ENCODE measurements at regions not wholly inside any gene's neighbourhood (a gene's known extent, or its start where the extent isn't known, plus 50 kb on each side); places are given as distances from the start of the nearest gene placed in this dataset.

GRCh38 chr1:59081795-59082194 lies 215.1 kb upstream of the FGGY start:
- Histone ChIP-seq H3K27me3 (ENCODE audit: insufficient read depth, poor library complexity, severe bottlenecking) (no peaks in the 10 kb centered on the region), H3K27ac (replicated peaks) (no peak overlapping the region), H3K4me3 (replicated peaks; ENCODE audit: insufficient read depth, low read length) (no peak overlapping the region)
- TF ChIP-seq GABPA (IDR thresholded peaks at IDR 0.05; ENCODE audit: low read depth) (no peak), POLR2AphosphoS5 (IDR thresholded peaks at IDR 0.05; ENCODE audit: low read depth) (no peak), SPI1 (IDR thresholded peaks at IDR 0.05; ENCODE audit: borderline replicate concordance, low read depth) (no peak)
- DNase-seq (ENCODE audit: low read depth in 1 of 2, low spot score in 1 of 2), result no peak

- DNase-seq (ENCODE audit: low read depth in 1 of 2, low spot score in 1 of 2), result no peak
- no peak overlapping the region for H3K27ac ChIP-seq (replicated peaks)
- TF ChIP-seq REST (IDR thresholded peaks at IDR 0.05; ENCODE audit: insufficient replicate concordance, low read depth) (no peak), SPI1 (IDR thresholded peaks at IDR 0.05; ENCODE audit: borderline replicate concordance, low read depth) (no peak), POLR2AphosphoS5 (IDR thresholded peaks at IDR 0.05; ENCODE audit: low read depth) (no peak), CTCF (IDR thresholded peaks at IDR 0.05; ENCODE audit: insufficient read depth, low read length) (no peak), GABPA (IDR thresholded peaks at IDR 0.05; ENCODE audit: low read depth) (no peak)
Observed at GRCh38 chr1:59083946-59084865, 212.7 kb upstream of the FGGY start.

GRCh38 chr1:59085101-59085500 lies 211.8 kb upstream of the FGGY start:
- Histone ChIP-seq H3K27me3 (ENCODE audit: insufficient read depth, poor library complexity, severe bottlenecking) (no peaks in the 10 kb centered on the region), H3K27ac (replicated peaks) (no peak overlapping the region)
- no peak for DNase-seq (ENCODE audit: low read depth in 1 of 2, low spot score in 1 of 2)

More at GRCh38 chr1:59083946-59084865, 212.7 kb upstream of the FGGY start:
- Histone ChIP-seq H3K27me3 (ENCODE audit: insufficient read depth, poor library complexity, severe bottlenecking) (no peaks in the 10 kb centered on the region), H3K4me3 (replicated peaks; ENCODE audit: insufficient read depth, low read length) (no peak overlapping the region)

More at GRCh38 chr1:59085101-59085500, 211.8 kb upstream of the FGGY start:
- no peak overlapping the region for H3K4me3 ChIP-seq (replicated peaks; ENCODE audit: insufficient read depth, low read length)
- no peak for TF ChIP-seq POLR2AphosphoS5 (IDR thresholded peaks at IDR 0.05; ENCODE audit: low read depth)
- TF ChIP-seq SPI1 (IDR thresholded peaks at IDR 0.05; ENCODE audit: borderline replicate concordance, low read depth), result no peak
- TF ChIP-seq REST (IDR thresholded peaks at IDR 0.05; ENCODE audit: insufficient replicate concordance, low read depth), result no peak
- no peak for TF ChIP-seq GABPA (IDR thresholded peaks at IDR 0.05; ENCODE audit: low read depth)
- no peak for TF ChIP-seq CTCF (IDR thresholded peaks at IDR 0.05; ENCODE audit: insufficient read depth, low read length)

All from HL-60 (cell line).